ENCODE measurements at regions not wholly inside any gene's neighbourhood (a gene's known extent, or its start where the extent isn't known, plus 50 kb on each side); places are given as distances from the start of the nearest gene placed in this dataset.
"Not testable (repeated sequence)": the region's sequence is repeated elsewhere in the genome, so short reads cannot be mapped to it uniquely, and the experiment has no call there.

- intact Hi-C loops (cut with DNase I), result no loop called here
- Histone ChIP-seq H3K9ac (ENCODE audit: low read length in 3 of 3) (no peak overlapping the region), H3K4me3 (ENCODE audit: low read length in 3 of 3) (no peak overlapping the region), H3K4me1 (ENCODE audit: control insufficient read depth in 2 of 3, insufficient read depth in 2 of 3, low read depth in 1 of 3, low read length in 3 of 3) (no peaks in the 10 kb centered on the region), H3K27ac (ENCODE audit: low read depth in 2 of 2, low read length in 2 of 2) (no peak overlapping the region), H3K9me3 (ENCODE audit: control insufficient read depth in 2 of 3, insufficient read depth in 1 of 3, low read length in 3 of 3) (no peaks in the 10 kb centered on the region), H3K27me3 (ENCODE audit: control insufficient read depth, insufficient read depth, low read length) (no peaks in the 10 kb centered on the region), H3K36me3 (ENCODE audit: control insufficient read depth in 2 of 3, insufficient read depth in 3 of 3, low read length in 3 of 3) (no peaks in the 10 kb centered on the region)
- no peak for TF ChIP-seq CTCF (IDR thresholded peaks at IDR 0.05; ENCODE audit: borderline replicate concordance, extremely low read depth, insufficient read depth)
- no peak for DNase-seq
- no peak for FAIRE-seq
These were observed 192.3 kb upstream of the ATP6AP2 start for GRCh38 chrX:40388441-40388840.

GRCh38 chrX:40387869-40388268 lies 192.9 kb upstream of the ATP6AP2 start:
- DNase-seq, result peak in 1 of 5 donors; percentile 23
- FAIRE-seq, result not testable (repeated sequence)

DNA sequence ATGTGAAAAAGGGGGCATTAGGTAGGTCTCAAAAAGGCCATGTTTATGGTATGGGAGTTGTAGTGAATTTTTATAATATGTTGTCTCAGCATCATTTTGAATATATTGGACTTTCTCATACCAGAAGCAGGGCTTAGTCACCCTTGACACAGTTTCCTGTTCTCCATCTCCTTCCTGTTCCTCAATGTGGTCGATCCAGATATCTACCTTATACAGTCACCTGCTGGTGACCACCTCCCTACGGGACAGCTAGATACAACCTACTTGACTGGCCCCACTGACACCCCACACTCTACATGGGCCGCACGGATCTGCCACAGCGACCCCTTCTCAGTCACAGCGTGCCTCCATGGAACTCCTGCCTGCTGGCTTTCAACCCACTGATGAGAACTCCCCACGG lies 193.5 kb upstream of the ATP6AP2 start:
- H3K36me3 ChIP-seq (ENCODE audit: control insufficient read depth in 2 of 3, insufficient read depth in 3 of 3, low read length in 3 of 3); intact Hi-C loops (cut with DNase I); H3K4me1 ChIP-seq (ENCODE audit: control insufficient read depth in 2 of 3, insufficient read depth in 2 of 3, low read depth in 1 of 3, low read length in 3 of 3); DNase-seq; H3K9ac ChIP-seq (ENCODE audit: low read length in 3 of 3); H3K27ac ChIP-seq (ENCODE audit: low read depth in 2 of 2, low read length in 2 of 2); H3K27me3 ChIP-seq (ENCODE audit: control insufficient read depth, insufficient read depth, low read length); H3K9me3 ChIP-seq (ENCODE audit: control insufficient read depth in 2 of 3, insufficient read depth in 1 of 3, low read length in 3 of 3); H3K4me3 ChIP-seq (ENCODE audit: low read length in 3 of 3): not testable (repeated sequence)
- FAIRE-seq, result peak; percentile 81

More at GRCh38 chrX:40387869-40388268, 192.9 kb upstream of the ATP6AP2 start:
- H3K27me3 ChIP-seq (ENCODE audit: control insufficient read depth, insufficient read depth, low read length); intact Hi-C loops (cut with DNase I); H3K4me1 ChIP-seq (ENCODE audit: control insufficient read depth in 2 of 3, insufficient read depth in 2 of 3, low read depth in 1 of 3, low read length in 3 of 3); H3K9me3 ChIP-seq (ENCODE audit: control insufficient read depth in 2 of 3, insufficient read depth in 1 of 3, low read length in 3 of 3); H3K27ac ChIP-seq (ENCODE audit: low read depth in 2 of 2, low read length in 2 of 2); H3K9ac ChIP-seq (ENCODE audit: low read length in 3 of 3); H3K4me3 ChIP-seq (ENCODE audit: low read length in 3 of 3); H3K36me3 ChIP-seq (ENCODE audit: control insufficient read depth in 2 of 3, insufficient read depth in 3 of 3, low read length in 3 of 3): not testable (repeated sequence)

- H3K4me3 ChIP-seq (ENCODE audit: low read length in 3 of 3), result no peak overlapping the region
- no peak for FAIRE-seq
- no peak overlapping the region for H3K9ac ChIP-seq (ENCODE audit: low read length in 3 of 3)
- no peaks in the 10 kb centered on the region for H3K9me3 ChIP-seq (ENCODE audit: control insufficient read depth in 2 of 3, insufficient read depth in 1 of 3, low read length in 3 of 3)
- TF ChIP-seq CTCF (IDR thresholded peaks at IDR 0.05; ENCODE audit: borderline replicate concordance, extremely low read depth, insufficient read depth), result no peak
- H3K27me3 ChIP-seq (ENCODE audit: control insufficient read depth, insufficient read depth, low read length), result no peaks in the 10 kb centered on the region
- no peak overlapping the region for H3K27ac ChIP-seq (ENCODE audit: low read depth in 2 of 2, low read length in 2 of 2)
- no peaks in the 10 kb centered on the region for H3K36me3 ChIP-seq (ENCODE audit: control insufficient read depth in 2 of 3, insufficient read depth in 3 of 3, low read length in 3 of 3)
- intact Hi-C loops (cut with DNase I), result no loop called here
- no peak for DNase-seq
- H3K4me1 ChIP-seq (ENCODE audit: control insufficient read depth in 2 of 3, insufficient read depth in 2 of 3, low read depth in 1 of 3, low read length in 3 of 3), result no peaks in the 10 kb centered on the region
These were observed 195.1 kb upstream of the ATP6AP2 start for GRCh38 chrX:40385682-40386081.

DNA sequence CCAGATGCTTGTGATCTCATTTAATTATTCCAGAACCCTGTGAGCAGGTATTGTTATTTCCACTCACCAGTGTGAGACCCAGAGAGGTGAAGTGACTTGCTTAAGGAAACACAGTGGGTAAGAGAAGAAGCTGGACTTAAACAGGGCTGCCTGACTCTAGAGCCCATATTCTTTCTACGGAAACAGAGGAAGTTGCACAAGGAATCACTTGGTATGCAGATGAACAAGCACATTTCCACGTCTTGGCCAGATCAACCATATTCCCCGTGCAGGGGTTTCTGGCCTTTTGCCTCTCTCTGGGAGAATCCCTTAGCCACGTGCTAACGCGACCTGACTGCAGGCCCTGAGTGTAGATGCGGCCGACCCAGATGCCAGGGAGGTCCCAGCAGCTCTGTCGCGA lies 195.5 kb upstream of the ATP6AP2 start:
- H3K4me3 ChIP-seq (ENCODE audit: low read length in 3 of 3), result no peak overlapping the region
- no peaks in the 10 kb centered on the region for H3K36me3 ChIP-seq (ENCODE audit: control insufficient read depth in 2 of 3, insufficient read depth in 3 of 3, low read length in 3 of 3)
- intact Hi-C loops (cut with DNase I), result no loop called here
- H3K4me1 ChIP-seq (ENCODE audit: control insufficient read depth in 2 of 3, insufficient read depth in 2 of 3, low read depth in 1 of 3, low read length in 3 of 3), result no peaks in the 10 kb centered on the region
- no peak overlapping the region for H3K27ac ChIP-seq (ENCODE audit: low read depth in 2 of 2, low read length in 2 of 2)
- no peaks in the 10 kb centered on the region for H3K9me3 ChIP-seq (ENCODE audit: control insufficient read depth in 2 of 3, insufficient read depth in 1 of 3, low read length in 3 of 3)
- no peak for DNase-seq
- no peaks in the 10 kb centered on the region for H3K27me3 ChIP-seq (ENCODE audit: control insufficient read depth, insufficient read depth, low read length)
- no peak for FAIRE-seq
- TF ChIP-seq CTCF (IDR thresholded peaks at IDR 0.05; ENCODE audit: borderline replicate concordance, extremely low read depth, insufficient read depth), result no peak
- H3K9ac ChIP-seq (ENCODE audit: low read length in 3 of 3), result no peak overlapping the region

Measured in kidney (tissue), 13 donors.